ENCODE measurements at regions not wholly inside any gene's neighbourhood (a gene's known extent, or its start where the extent isn't known, plus 50 kb on each side); places are given as distances from the start of the nearest gene placed in this dataset.

DNA sequence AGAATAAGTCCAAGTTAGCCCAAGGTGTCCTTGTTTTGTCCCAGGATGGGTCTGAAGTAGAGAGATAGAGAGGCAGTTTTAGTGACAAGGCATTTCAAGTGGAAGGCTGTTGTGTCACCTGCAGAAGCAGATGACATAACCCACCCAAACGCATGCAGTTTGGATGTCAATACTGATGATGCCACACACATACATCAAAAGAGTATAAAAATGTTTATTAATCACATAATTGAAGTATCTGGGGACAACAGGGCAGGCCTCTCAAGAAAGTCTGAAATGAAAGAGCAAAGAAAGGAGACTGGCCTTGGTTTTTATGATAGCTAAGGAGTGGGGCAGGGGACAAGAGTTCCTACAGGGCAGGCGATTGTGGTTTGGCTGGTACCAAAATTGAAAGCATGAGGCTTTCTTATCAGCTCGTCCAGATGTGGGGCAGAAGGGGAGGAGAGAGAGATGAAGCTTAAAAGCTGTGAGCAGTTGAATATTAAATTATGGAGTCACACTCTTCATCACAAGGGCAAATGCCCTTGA is 78.4 kb upstream of the TSPAN8 start (continued):
- TF ChIP-seq, protein P1, sequence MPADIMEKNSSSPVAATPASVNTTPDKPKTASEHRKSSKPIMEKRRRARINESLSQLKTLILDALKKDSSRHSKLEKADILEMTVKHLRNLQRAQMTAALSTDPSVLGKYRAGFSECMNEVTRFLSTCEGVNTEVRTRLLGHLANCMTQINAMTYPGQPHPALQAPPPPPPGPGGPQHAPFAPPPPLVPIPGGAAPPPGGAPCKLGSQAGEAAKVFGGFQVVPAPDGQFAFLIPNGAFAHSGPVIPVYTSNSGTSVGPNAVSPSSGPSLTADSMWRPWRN (IDR thresholded peaks at IDR 0.05; ENCODE audit: low read depth) = no peak; the same call in 1 of the 2 replicates
- no peak for TF ChIP-seq ZNF146 (CRISPR knock-in tag; IDR thresholded peaks at IDR 0.05; ENCODE audit: unreplicated experiment)
- TF ChIP-seq ZNF589 (CRISPR knock-in tag; IDR thresholded peaks at IDR 0.05; ENCODE audit: low read depth) = 0 out of 2 replicates have a peak, but pooled peaks have one; percentile 43
- peak; percentile 78 for TF ChIP-seq CC2D1A (IDR thresholded peaks at IDR 0.05)
- TF ChIP-seq PTTG1 (tag; IDR thresholded peaks at IDR 0.05; ENCODE audit: low read depth) = no peak
- TF ChIP-seq, protein P2, sequence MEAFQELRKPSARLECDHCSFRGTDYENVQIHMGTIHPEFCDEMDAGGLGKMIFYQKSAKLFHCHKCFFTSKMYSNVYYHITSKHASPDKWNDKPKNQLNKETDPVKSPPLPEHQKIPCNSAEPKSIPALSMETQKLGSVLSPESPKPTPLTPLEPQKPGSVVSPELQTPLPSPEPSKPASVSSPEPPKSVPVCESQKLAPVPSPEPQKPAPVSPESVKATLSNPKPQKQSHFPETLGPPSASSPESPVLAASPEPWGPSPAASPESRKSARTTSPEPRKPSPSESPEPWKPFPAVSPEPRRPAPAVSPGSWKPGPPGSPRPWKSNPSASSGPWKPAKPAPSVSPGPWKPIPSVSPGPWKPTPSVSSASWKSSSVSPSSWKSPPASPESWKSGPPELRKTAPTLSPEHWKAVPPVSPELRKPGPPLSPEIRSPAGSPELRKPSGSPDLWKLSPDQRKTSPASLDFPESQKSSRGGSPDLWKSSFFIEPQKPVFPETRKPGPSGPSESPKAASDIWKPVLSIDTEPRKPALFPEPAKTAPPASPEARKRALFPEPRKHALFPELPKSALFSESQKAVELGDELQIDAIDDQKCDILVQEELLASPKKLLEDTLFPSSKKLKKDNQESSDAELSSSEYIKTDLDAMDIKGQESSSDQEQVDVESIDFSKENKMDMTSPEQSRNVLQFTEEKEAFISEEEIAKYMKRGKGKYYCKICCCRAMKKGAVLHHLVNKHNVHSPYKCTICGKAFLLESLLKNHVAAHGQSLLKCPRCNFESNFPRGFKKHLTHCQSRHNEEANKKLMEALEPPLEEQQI (IDR thresholded peaks at IDR 0.05) = peak; percentile 71
- no peak for TF ChIP-seq KAT7 (CRISPR knock-in tag; IDR thresholded peaks at IDR 0.05; ENCODE audit: borderline replicate concordance)
- TF ChIP-seq ZNF263 (CRISPR knock-in tag; IDR thresholded peaks at IDR 0.05; ENCODE audit: borderline replicate concordance) = no peak
- TF ChIP-seq ZNF695 (CRISPR knock-in tag; IDR thresholded peaks at IDR 0.05) = no peak
- no peak for TF ChIP-seq ZNF696 (CRISPR knock-in tag; conservative IDR thresholded peaks at IDR 0.05)
- TF ChIP-seq, protein P3, sequence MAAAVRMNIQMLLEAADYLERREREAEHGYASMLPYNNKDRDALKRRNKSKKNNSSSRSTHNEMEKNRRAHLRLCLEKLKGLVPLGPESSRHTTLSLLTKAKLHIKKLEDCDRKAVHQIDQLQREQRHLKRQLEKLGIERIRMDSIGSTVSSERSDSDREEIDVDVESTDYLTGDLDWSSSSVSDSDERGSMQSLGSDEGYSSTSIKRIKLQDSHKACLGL (CRISPR knock-in tag; IDR thresholded peaks at IDR 0.05; ENCODE audit: borderline replicate concordance, poor library complexity, severe bottlenecking) = no peak
- TF ChIP-seq MYC (IDR thresholded peaks at IDR 0.05; ENCODE audit: low read depth, low read length) = peak; percentile 69
- TF ChIP-seq MYC (CRISPR knock-in tag; IDR thresholded peaks at IDR 0.05; ENCODE audit: borderline replicate concordance, low read depth) = no peak
- peak; percentile 21 for TF ChIP-seq TAF9B (IDR thresholded peaks at IDR 0.05; ENCODE audit: partially characterized antibody)
- no peak for TF ChIP-seq SP2 (IDR thresholded peaks at IDR 0.05; ENCODE audit: extremely low read depth, low read depth, low read length, poor library complexity, severe bottlenecking)
